ENCODE measurements at regions not wholly inside any gene's neighbourhood (a gene's known extent, or its start where the extent isn't known, plus 50 kb on each side); places are given as distances from the start of the nearest gene placed in this dataset.

- Histone ChIP-seq H3K4me1 (peaks cover 0 to 26% (median 0%) of the 10 kb centered on the region in 4 donors), H3K4me3 (no peak overlapping the region), H3K9me3 (no peaks in the 10 kb centered on the region), H3K27me3 (no peaks in the 10 kb centered on the region), H3K36me3 (no peaks in the 10 kb centered on the region), H3K27ac (peak overlapping the region; percentile 41 to 83 (median 63))
- WGBS, 2 donors = 24 to 28% methylated on average over 10 of the region's 10 CpGs
- peak; percentile 80 to 93 for DNase-seq (ENCODE audit: low spot score in 2 of 2)
- peak; percentile 31 to 51 for TF ChIP-seq EP300 (IDR thresholded peaks at IDR 0.05)
- TF ChIP-seq, protein P1, sequence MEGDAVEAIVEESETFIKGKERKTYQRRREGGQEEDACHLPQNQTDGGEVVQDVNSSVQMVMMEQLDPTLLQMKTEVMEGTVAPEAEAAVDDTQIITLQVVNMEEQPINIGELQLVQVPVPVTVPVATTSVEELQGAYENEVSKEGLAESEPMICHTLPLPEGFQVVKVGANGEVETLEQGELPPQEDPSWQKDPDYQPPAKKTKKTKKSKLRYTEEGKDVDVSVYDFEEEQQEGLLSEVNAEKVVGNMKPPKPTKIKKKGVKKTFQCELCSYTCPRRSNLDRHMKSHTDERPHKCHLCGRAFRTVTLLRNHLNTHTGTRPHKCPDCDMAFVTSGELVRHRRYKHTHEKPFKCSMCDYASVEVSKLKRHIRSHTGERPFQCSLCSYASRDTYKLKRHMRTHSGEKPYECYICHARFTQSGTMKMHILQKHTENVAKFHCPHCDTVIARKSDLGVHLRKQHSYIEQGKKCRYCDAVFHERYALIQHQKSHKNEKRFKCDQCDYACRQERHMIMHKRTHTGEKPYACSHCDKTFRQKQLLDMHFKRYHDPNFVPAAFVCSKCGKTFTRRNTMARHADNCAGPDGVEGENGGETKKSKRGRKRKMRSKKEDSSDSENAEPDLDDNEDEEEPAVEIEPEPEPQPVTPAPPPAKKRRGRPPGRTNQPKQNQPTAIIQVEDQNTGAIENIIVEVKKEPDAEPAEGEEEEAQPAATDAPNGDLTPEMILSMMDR (IDR thresholded peaks at IDR 0.05) = no peak
Observed at GRCh38 chr1:184296466-184297243, 90.2 kb upstream of the C1orf21 start.

- no peak overlapping the region for H3K4me3 ChIP-seq
- H3K9me3 ChIP-seq = no peaks in the 10 kb centered on the region
- WGBS, 2 donors = 81 to 86% methylated on average over 3 of the region's 3 CpGs
- DNase-seq (ENCODE audit: low spot score in 2 of 2) = no peak
- no peaks in the 10 kb centered on the region for H3K36me3 ChIP-seq
- peak overlapping the region in 3 of 4 donors; percentile 28 to 83 (median 78) for H3K27ac ChIP-seq
- no peaks in the 10 kb centered on the region for H3K27me3 ChIP-seq
- peaks cover 0 to 26% (median 0%) of the 10 kb centered on the region in 4 donors for H3K4me1 ChIP-seq
- TF ChIP-seq, protein P1 (IDR thresholded peaks at IDR 0.05) = no peak
- TF ChIP-seq POLR2A (IDR thresholded peaks at IDR 0.05) = no peak
- TF ChIP-seq EP300 (IDR thresholded peaks at IDR 0.05) = no peak
Observed at GRCh38 chr1:184297244-184297750, 89.5 kb upstream of the C1orf21 start.

DNA sequence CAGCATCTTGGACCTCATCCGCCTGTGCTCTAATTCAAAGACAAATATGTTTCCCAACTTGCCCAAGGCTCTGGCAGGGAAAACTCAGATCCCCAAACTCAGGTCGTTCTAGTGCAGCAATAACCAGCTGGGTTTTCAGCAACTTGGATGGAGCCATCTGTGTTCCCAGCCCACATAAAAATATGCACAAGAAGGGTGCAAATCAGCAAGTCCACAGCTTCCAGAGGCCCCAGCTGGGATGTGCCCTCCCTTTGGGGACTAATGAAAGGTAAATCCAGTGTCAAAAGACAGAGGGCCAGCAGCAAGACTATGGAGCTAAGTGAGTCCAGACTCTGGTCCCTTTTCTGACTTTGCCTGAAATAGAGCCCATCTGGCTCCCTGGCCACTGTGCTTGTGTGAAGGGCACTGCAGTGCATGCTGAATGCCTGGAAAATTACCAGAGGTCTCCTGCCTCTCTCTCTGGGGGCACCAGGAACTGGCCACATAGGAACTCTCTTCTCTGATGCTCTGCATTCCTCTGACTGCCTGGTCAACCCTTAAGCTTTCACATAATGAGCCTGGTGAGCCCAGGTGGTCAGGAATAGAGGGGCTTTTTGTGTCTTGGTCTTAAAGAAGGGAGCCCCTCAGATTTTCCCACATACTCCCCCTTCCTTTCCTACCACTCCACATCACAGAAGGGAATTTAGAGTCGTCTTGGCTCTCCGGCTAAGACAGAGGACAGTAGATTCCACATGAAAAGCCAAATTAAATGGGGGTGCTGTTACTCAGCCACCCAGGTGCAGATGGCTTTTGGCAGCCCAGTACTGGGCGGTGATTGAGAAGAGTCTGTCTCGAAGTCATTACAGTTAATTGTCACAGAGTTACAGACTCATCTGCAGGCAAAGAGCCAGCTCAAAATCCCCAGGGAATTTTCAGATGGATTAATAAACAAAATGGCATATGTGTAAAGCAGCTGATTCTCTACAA, 88.1 kb upstream of the C1orf21 start:
- no peaks in the 10 kb centered on the region for H3K27me3 ChIP-seq
- TF ChIP-seq, protein P1 (IDR thresholded peaks at IDR 0.05) = no peak
- TF ChIP-seq POLR2A (IDR thresholded peaks at IDR 0.05) = no peak
- no peak for TF ChIP-seq EP300 (IDR thresholded peaks at IDR 0.05)
- no peaks in the 10 kb centered on the region for H3K36me3 ChIP-seq
- peaks cover 0 to 26% (median 0%) of the 10 kb centered on the region in 4 donors for H3K4me1 ChIP-seq
- H3K4me3 ChIP-seq = no peak overlapping the region
- peak overlapping the region in 2 of 4 donors; percentile 31 to 33 for H3K27ac ChIP-seq
- H3K9me3 ChIP-seq = peaks cover 0 to 10% (median 0%) of the 10 kb centered on the region in 4 donors
- 63% methylated on average over 6 of the region's 6 CpGs for WGBS, 2 donors
- DNase-seq (ENCODE audit: low spot score in 2 of 2) = peak in 1 of 2 donors; percentile 33

DNA sequence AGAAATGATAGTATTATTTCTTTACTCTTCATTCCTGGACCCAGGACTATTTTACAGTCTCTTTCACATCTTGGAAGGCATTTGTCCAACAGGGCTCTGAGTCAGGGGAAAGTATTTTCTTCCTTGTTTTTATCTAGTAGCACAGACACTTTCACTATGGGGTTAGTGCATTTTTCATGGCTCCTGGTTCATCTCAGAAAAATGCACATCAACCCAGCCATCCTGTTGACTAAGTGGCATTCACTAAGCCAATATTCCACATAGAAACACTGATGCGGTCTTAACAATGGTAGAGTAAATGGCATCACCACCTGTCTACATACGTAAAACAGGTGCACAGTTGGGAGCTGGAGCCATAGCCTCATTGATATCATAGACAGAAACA, 87.4 kb upstream of the C1orf21 start:
- H3K27ac ChIP-seq = peak overlapping the region in 1 of 4 donors; percentile 33

More for the DNA sequence above, 87.4 kb upstream of the C1orf21 start:
- WGBS, 2 donors = 94 to 97% methylated on average over 2 of the region's 2 CpGs
- Histone ChIP-seq H3K9me3 (peaks cover 0 to 17% (median 0%) of the 10 kb centered on the region in 4 donors), H3K4me1 (peaks cover 0 to 26% (median 0%) of the 10 kb centered on the region in 4 donors), H3K27me3 (no peaks in the 10 kb centered on the region), H3K36me3 (no peaks in the 10 kb centered on the region), H3K4me3 (no peak overlapping the region)
- TF ChIP-seq EP300 (IDR thresholded peaks at IDR 0.05) (no peak), POLR2A (IDR thresholded peaks at IDR 0.05) (no peak)
- TF ChIP-seq, protein P1 (IDR thresholded peaks at IDR 0.05) = no peak
- no peak for DNase-seq (ENCODE audit: low spot score in 2 of 2)

Data from tibial nerve (tissue), 4 donors.